Keratinocyte (primary cell): ENCODE measurements at regions not wholly inside any gene's neighbourhood (a gene's known extent, or its start where the extent isn't known, plus 50 kb on each side); places are given as distances from the start of the nearest gene placed in this dataset.

Experiments
- EZH2 ChIP-seq: IDR thresholded peaks from one replicate; pipeline ENCODE4 v1.6.1; 2012; ENCODE audit warnings: inconsistent platforms, mild to moderate bottlenecking, low read length, moderate library complexity
- TF ChIP-seq, protein P1 (sequence below), 3 experiments: IDR thresholded peaks in 1 of 3; conservative IDR thresholded peaks in 1 of 3; optimal IDR thresholded peaks in 1 of 3; 2 replicates in 2 of 3; 3 replicates in 1 of 3; pipeline versions ENCODE3 to v1.5.1; 2011; ENCODE audit warnings: low read length in 3 of 3, mild to moderate bottlenecking in 3 of 3, moderate library complexity in 2 of 3, control low read depth in 1 of 3, inconsistent platforms in 1 of 3; ENCODE audit not compliant: insufficient read depth in 2 of 3; ENCODE audit errors: extremely low read depth in 1 of 3

DNA sequence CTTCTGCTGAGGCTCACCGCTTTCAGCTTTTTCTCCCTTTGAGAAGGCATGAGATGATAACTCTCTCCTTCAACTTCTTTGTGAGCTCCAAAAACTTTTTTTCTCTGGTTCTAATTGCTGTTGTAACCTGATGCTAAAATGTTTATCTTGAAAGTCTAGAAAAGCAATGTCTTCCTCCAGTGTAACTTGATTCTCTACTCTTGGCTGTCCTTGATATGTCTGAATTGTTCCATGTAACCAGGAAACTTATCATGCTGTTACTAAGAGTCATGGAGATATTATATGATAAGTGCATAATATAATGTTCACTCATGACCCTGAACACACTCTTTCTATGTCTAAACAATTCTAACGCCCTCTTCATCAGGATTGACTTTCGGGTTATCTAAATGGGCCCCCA lies 128.0 kb upstream of the ABCA1 start:
- TF ChIP-seq, protein P1, sequence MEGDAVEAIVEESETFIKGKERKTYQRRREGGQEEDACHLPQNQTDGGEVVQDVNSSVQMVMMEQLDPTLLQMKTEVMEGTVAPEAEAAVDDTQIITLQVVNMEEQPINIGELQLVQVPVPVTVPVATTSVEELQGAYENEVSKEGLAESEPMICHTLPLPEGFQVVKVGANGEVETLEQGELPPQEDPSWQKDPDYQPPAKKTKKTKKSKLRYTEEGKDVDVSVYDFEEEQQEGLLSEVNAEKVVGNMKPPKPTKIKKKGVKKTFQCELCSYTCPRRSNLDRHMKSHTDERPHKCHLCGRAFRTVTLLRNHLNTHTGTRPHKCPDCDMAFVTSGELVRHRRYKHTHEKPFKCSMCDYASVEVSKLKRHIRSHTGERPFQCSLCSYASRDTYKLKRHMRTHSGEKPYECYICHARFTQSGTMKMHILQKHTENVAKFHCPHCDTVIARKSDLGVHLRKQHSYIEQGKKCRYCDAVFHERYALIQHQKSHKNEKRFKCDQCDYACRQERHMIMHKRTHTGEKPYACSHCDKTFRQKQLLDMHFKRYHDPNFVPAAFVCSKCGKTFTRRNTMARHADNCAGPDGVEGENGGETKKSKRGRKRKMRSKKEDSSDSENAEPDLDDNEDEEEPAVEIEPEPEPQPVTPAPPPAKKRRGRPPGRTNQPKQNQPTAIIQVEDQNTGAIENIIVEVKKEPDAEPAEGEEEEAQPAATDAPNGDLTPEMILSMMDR (optimal IDR thresholded peaks at IDR 0.05 in 1 of 3, IDR thresholded peaks at IDR 0.05 in 1 of 3, conservative IDR thresholded peaks at IDR 0.05 in 1 of 3; ENCODE audit: extremely low read depth in 1 of 3, insufficient read depth in 2 of 3, low read length in 3 of 3), result no peak
- TF ChIP-seq EZH2, result no peak
